ENCODE measurements at regions not wholly inside any gene's neighbourhood (a gene's known extent, or its start where the extent isn't known, plus 50 kb on each side); places are given as distances from the start of the nearest gene placed in this dataset.

GRCh38 chr11:11038782-11039181 is 180.9 kb upstream of the ZBED5 start:
- DNase-seq: no peak

GRCh38 chr11:11038352-11038751 is 180.5 kb upstream of the ZBED5 start:
- no peak for DNase-seq

- peak; percentile 61 for DNase-seq
Measured at GRCh38 chr11:11036848-11037732, 179.2 kb upstream of the ZBED5 start.

GRCh38 chr11:11036185-11036847 is 178.5 kb upstream of the ZBED5 start:
- no peak for DNase-seq

GRCh38 chr11:11035331-11035730 is 177.5 kb upstream of the ZBED5 start:
- DNase-seq: no peak

- no peak for DNase-seq
Measured at GRCh38 chr11:11034476-11034875, 176.6 kb upstream of the ZBED5 start.

GRCh38 chr11:11032066-11032465 is 174.2 kb upstream of the ZBED5 start:
- no peak for DNase-seq

- DNase-seq: no peak
Measured at GRCh38 chr11:11029027-11029426, 171.2 kb upstream of the ZBED5 start.

GRCh38 chr11:11028017-11028692 is 170.3 kb upstream of the ZBED5 start:
- DNase-seq: peak; percentile 94

- peak; percentile 85 for DNase-seq
Measured at GRCh38 chr11:11027288-11027687, 169.4 kb upstream of the ZBED5 start.

GRCh38 chr11:11025087-11025486 is 167.2 kb upstream of the ZBED5 start:
- DNase-seq: peak; percentile 48

- DNase-seq: peak; percentile 27
Measured at GRCh38 chr11:11022125-11022730, 164.4 kb upstream of the ZBED5 start.

GRCh38 chr11:11021563-11021962 is 163.7 kb upstream of the ZBED5 start:
- DNase-seq: no peak

- no peak for DNase-seq
Measured at GRCh38 chr11:11020747-11021149, 162.9 kb upstream of the ZBED5 start.

- DNase-seq: no peak
Measured at GRCh38 chr11:11020219-11020726, 162.4 kb upstream of the ZBED5 start.

GRCh38 chr11:11016943-11017342 is 159.1 kb upstream of the ZBED5 start:
- no peak for DNase-seq

- DNase-seq: peak; percentile 8
Measured at GRCh38 chr11:11016068-11016467, 158.2 kb upstream of the ZBED5 start.

GRCh38 chr11:11011617-11012016 is 153.8 kb upstream of the ZBED5 start:
- no peak for DNase-seq

- peak; percentile 14 for DNase-seq
Measured at GRCh38 chr11:11010624-11011127, 152.8 kb upstream of the ZBED5 start.

GRCh38 chr11:11009179-11009578 is 151.3 kb upstream of the ZBED5 start:
- DNase-seq: no peak

GRCh38 chr11:11004069-11004468 is 146.2 kb upstream of the ZBED5 start:
- DNase-seq: no peak

GRCh38 chr11:11003226-11003625 is 145.4 kb upstream of the ZBED5 start:
- no peak for DNase-seq
